NK-92 treated with Interleukin-12 subunit alpha and Interleukin-12 subunit beta, amount 100 ng/mL, for 24 hours (cell line): ENCODE measurements at regions not wholly inside any gene's neighbourhood (a gene's known extent, or its start where the extent isn't known, plus 50 kb on each side); places are given as distances from the start of the nearest gene placed in this dataset.
"Not testable (repeated sequence)": the region's sequence is repeated elsewhere in the genome, so short reads cannot be mapped to it uniquely, and the experiment has no call there.

Experiments used
- DNase-seq: peaks from one replicate; lab custom pipeline; 2025; lab: John Stamatoyannopoulos, UW

- no peak for DNase-seq
Observed at GRCh38 chr2:14072338-14072737, 560.2 kb upstream of the LRATD1 start.

GRCh38 chr2:14074691-14075090, 557.8 kb upstream of the LRATD1 start:
- no peak for DNase-seq

GRCh38 chr2:14079576-14079975, 552.9 kb upstream of the LRATD1 start:
- no peak for DNase-seq

- DNase-seq: no peak
Observed at GRCh38 chr2:14081521-14081920, 551.0 kb upstream of the LRATD1 start.

GRCh38 chr2:14082640-14083039, 549.9 kb upstream of the LRATD1 start:
- DNase-seq: no peak

GRCh38 chr2:14094592-14094991, 537.9 kb upstream of the LRATD1 start:
- DNase-seq: no peak

GRCh38 chr2:14099101-14099500, 533.4 kb upstream of the LRATD1 start:
- not testable (repeated sequence) for DNase-seq

- no peak for DNase-seq
Observed at GRCh38 chr2:14114275-14114674, 518.2 kb upstream of the LRATD1 start.

GRCh38 chr2:14120376-14120775, 512.1 kb upstream of the LRATD1 start:
- DNase-seq: no peak

GRCh38 chr2:14123436-14124103, 508.9 kb upstream of the LRATD1 start:
- DNase-seq: no peak

GRCh38 chr2:14125624-14126293, 506.8 kb upstream of the LRATD1 start:
- no peak for DNase-seq

GRCh38 chr2:14126846-14127245, 505.7 kb upstream of the LRATD1 start:
- no peak for DNase-seq

- DNase-seq: no peak
Observed at GRCh38 chr2:14127765-14128164, 504.8 kb upstream of the LRATD1 start.

- no peak for DNase-seq
Observed at GRCh38 chr2:14132386-14132785, 500.1 kb upstream of the LRATD1 start.

GRCh38 chr2:14134771-14135170, 497.7 kb upstream of the LRATD1 start:
- DNase-seq: no peak

- DNase-seq: no peak
Observed at GRCh38 chr2:14136030-14136429, 496.5 kb upstream of the LRATD1 start.

- DNase-seq: no peak
Observed at GRCh38 chr2:14137643-14138042, 494.9 kb upstream of the LRATD1 start.

GRCh38 chr2:14140009-14140550, 492.4 kb upstream of the LRATD1 start:
- no peak for DNase-seq

GRCh38 chr2:14143435-14143834, 489.1 kb upstream of the LRATD1 start:
- DNase-seq: no peak

GRCh38 chr2:14148216-14148615, 484.3 kb upstream of the LRATD1 start:
- no peak for DNase-seq

- DNase-seq: no peak
Observed at GRCh38 chr2:14157816-14158215, 474.7 kb upstream of the LRATD1 start.

- DNase-seq: no peak
Observed at GRCh38 chr2:14180333-14180732, 452.2 kb upstream of the LRATD1 start.

GRCh38 chr2:14182227-14182946, 450.1 kb upstream of the LRATD1 start:
- no peak for DNase-seq
